ENCODE measurements at regions not wholly inside any gene's neighbourhood (a gene's known extent, or its start where the extent isn't known, plus 50 kb on each side); places are given as distances from the start of the nearest gene placed in this dataset.

DNA sequence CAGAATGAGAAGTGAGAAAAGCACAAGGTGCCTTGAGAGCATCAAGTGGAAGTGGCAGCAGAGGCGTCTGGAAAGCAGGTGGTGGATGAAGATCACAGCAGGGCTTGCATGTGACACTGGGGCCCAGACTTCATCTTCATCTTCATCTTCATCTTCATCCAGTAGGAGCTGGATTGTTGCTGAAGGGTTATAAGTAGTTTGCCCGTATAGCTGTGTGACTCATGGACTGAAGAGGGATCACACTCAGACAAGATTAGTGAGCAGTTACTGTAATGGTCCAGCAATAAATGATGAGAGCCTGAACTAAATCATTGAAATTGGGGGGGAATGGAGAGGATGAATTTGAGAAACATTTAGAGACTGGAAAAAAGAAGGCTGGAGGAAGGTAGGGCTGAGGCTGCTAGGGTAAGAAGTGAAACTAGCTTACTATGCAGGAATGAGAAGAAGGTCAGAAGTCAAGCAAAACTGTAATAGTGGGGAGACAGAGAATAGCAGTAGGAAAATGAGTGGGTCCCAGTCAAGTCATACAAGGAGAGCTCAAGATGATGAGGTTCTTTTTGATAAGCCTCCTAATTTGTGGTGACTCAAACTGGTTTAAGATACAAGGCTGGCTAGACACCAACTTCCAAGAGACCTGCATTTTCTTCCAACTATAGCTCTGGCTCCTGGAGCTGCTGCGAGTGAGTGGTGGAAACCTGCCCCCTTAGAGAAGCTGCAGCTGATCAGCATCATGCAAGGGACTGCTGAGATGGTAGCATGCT lies 92.3 kb upstream of the BEND6 start:
- no TSS peak for BruUV-seq (replicated peaks)
- intact Hi-C loops (cut with micrococcal nuclease; ENCODE audit: unreplicated experiment) = no loop called here
- no peak for TF ChIP-seq NR2C1 (IDR thresholded peaks at IDR 0.05)
- TF ChIP-seq YBX1 (IDR thresholded peaks at IDR 0.05) = no peak
- TF ChIP-seq, protein P1, sequence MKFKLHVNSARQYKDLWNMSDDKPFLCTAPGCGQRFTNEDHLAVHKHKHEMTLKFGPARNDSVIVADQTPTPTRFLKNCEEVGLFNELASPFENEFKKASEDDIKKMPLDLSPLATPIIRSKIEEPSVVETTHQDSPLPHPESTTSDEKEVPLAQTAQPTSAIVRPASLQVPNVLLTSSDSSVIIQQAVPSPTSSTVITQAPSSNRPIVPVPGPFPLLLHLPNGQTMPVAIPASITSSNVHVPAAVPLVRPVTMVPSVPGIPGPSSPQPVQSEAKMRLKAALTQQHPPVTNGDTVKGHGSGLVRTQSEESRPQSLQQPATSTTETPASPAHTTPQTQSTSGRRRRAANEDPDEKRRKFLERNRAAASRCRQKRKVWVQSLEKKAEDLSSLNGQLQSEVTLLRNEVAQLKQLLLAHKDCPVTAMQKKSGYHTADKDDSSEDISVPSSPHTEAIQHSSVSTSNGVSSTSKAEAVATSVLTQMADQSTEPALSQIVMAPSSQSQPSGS (IDR thresholded peaks at IDR 0.05; ENCODE audit: low read length) = no peak
- TF ChIP-seq GATAD2B (conservative IDR thresholded peaks at IDR 0.05; ENCODE audit: low read depth) = no peak
- no peak for TF ChIP-seq SIX5 (IDR thresholded peaks at IDR 0.05; ENCODE audit: low read depth, low read length, severe bottlenecking)
- no peak for TF ChIP-seq BACH1 (IDR thresholded peaks at IDR 0.05; ENCODE audit: borderline replicate concordance)
- TF ChIP-seq, protein P2, sequence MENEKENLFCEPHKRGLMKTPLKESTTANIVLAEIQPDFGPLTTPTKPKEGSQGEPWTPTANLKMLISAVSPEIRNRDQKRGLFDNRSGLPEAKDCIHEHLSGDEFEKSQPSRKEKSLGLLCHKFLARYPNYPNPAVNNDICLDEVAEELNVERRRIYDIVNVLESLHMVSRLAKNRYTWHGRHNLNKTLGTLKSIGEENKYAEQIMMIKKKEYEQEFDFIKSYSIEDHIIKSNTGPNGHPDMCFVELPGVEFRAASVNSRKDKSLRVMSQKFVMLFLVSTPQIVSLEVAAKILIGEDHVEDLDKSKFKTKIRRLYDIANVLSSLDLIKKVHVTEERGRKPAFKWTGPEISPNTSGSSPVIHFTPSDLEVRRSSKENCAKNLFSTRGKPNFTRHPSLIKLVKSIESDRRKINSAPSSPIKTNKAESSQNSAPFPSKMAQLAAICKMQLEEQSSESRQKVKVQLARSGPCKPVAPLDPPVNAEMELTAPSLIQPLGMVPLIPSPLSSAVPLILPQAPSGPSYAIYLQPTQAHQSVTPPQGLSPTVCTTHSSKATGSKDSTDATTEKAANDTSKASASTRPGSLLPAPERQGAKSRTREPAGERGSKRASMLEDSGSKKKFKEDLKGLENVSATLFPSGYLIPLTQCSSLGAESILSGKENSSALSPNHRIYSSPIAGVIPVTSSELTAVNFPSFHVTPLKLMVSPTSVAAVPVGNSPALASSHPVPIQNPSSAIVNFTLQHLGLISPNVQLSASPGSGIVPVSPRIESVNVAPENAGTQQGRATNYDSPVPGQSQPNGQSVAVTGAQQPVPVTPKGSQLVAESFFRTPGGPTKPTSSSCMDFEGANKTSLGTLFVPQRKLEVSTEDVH (IDR thresholded peaks at IDR 0.05; ENCODE audit: low read depth, partially characterized antibody) = no peak
- TF ChIP-seq POU2F2 (IDR thresholded peaks at IDR 0.05; ENCODE audit: borderline replicate concordance, low read depth, low read length) = no peak
- no peak for TF ChIP-seq RAD21 (IDR thresholded peaks at IDR 0.05; ENCODE audit: insufficient read depth, low read depth, low read length)
- TF ChIP-seq, protein P3, sequence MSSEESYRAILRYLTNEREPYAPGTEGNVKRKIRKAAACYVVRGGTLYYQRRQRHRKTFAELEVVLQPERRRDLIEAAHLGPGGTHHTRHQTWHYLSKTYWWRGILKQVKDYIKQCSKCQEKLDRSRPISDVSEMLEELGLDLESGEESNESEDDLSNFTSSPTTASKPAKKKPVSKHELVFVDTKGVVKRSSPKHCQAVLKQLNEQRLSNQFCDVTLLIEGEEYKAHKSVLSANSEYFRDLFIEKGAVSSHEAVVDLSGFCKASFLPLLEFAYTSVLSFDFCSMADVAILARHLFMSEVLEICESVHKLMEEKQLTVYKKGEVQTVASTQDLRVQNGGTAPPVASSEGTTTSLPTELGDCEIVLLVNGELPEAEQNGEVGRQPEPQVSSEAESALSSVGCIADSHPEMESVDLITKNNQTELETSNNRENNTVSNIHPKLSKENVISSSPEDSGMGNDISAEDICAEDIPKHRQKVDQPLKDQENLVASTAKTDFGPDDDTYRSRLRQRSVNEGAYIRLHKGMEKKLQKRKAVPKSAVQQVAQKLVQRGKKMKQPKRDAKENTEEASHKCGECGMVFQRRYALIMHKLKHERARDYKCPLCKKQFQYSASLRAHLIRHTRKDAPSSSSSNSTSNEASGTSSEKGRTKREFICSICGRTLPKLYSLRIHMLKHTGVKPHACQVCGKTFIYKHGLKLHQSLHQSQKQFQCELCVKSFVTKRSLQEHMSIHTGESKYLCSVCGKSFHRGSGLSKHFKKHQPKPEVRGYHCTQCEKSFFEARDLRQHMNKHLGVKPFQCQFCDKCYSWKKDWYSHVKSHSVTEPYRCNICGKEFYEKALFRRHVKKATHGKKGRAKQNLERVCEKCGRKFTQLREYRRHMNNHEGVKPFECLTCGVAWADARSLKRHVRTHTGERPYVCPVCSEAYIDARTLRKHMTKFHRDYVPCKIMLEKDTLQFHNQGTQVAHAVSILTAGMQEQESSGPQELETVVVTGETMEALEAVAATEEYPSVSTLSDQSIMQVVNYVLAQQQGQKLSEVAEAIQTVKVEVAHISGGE (CRISPR knock-in tag; IDR thresholded peaks at IDR 0.05) = no peak
- TF ChIP-seq TAF1 (IDR thresholded peaks at IDR 0.05; ENCODE audit: borderline replicate concordance, low read depth, low read length) = no peak
- no peak for TF ChIP-seq BHLHE40 (IDR thresholded peaks at IDR 0.05; ENCODE audit: borderline replicate concordance in 1 of 2, low read depth in 2 of 2, low read length in 1 of 2)
- TF ChIP-seq BRCA1 (IDR thresholded peaks at IDR 0.05; ENCODE audit: low read depth, low read length) = no peak

More for the DNA sequence above, 92.3 kb upstream of the BEND6 start:
- Histone ChIP-seq H3K4me3 (no peak overlapping the region), H3K36me3 (ENCODE audit: control insufficient read depth in 2 of 2, insufficient read depth in 2 of 2, low read length in 1 of 2) (no peaks in the 10 kb centered on the region; a peak in 1 of 4 replicates), H3K27ac (ENCODE audit: control insufficient read depth, insufficient read depth) (no peak overlapping the region), H3K4me1 (ENCODE audit: control insufficient read depth, insufficient read depth, low read length) (peaks cover 17% of the 10 kb centered on the region), H4K20me1 (ENCODE audit: control insufficient read depth, insufficient read depth) (no peaks in the 10 kb centered on the region), H3K9ac (ENCODE audit: control insufficient read depth, insufficient read depth, low read length) (no peak overlapping the region), H3K4me2 (ENCODE audit: control insufficient read depth, insufficient read depth) (no peak overlapping the region; the same call in 1 of the 2 replicates), H3K79me2 (ENCODE audit: control insufficient read depth, insufficient read depth, low read length) (no peaks in the 10 kb centered on the region), H3K9me3 (replicated peaks; ENCODE audit: control insufficient read depth, insufficient read depth, low read length) (no peaks in the 10 kb centered on the region), H2AFZ (ENCODE audit: control insufficient read depth, low read depth, low read length) (no peak overlapping the region), H3K27me3 (replicated peaks in 1 of 2; ENCODE audit: control insufficient read depth in 2 of 2, insufficient read depth in 2 of 2, low read length in 1 of 2) (no peaks in the 10 kb centered on the region)
- in situ Hi-C loops (cut with MboI) = loop anchor here (5.0 to 10.0 kb wide), 2 partner anchors 215 to 508 kb away; no protein-coding TSS in a partner anchor
- ChIA-PET CTCF (interaction anchor here (0.6 to 4.8 kb wide), 10 partner anchors 10 to 320 kb away, joined by 3 to 49 read pairs (median 6); no protein-coding TSS in a partner anchor), POLR2A (no interaction called here), SMC1A (ENCODE audit: uncharacterized antibody, unreplicated experiment) (interaction anchor here (0.6 to 5.9 kb wide), 9 partner anchors 9 to 217 kb away, joined by 3 to 28 read pairs (median 4); no protein-coding TSS in a partner anchor), RAD21 (ENCODE audit: unreplicated experiment) (interaction anchor here (5.8 to 6.2 kb wide), 2 partner anchors 11 to 28 kb away, joined by 27 to 39 read pairs; no protein-coding TSS in a partner anchor)
- 96% methylated on average over 3 of the region's 3 CpGs for WGBS (ENCODE audit: insufficient coverage, insufficient replicate concordance, low lambda C conversion rate, missing lambda C conversion rate)
- ATAC-seq (peak; percentile 57), FAIRE-seq (peak; percentile 44), DNase-seq (ENCODE audit: low read depth, low spot score) (no peak)
